GM10266 (cell line): ENCODE measurements at regions not wholly inside any gene's neighbourhood (a gene's known extent, or its start where the extent isn't known, plus 50 kb on each side); places are given as distances from the start of the nearest gene placed in this dataset.
A peak's percentile ranks its signal among the peaks of the same experiment; 100 is the strongest.

Experiments
- DNase-seq: peaks from one replicate; pipeline ENCODE4 v3.0.0; 2012; ENCODE audit errors: extremely low spot score
- TF ChIP-seq, protein P1 (sequence below): IDR thresholded peaks from 2 replicates; pipeline ENCODE4 v1.5.1; 2012; ENCODE audit warnings: mild to moderate bottlenecking, low read depth; ENCODE audit not compliant: control insufficient read depth, insufficient read depth; ENCODE audit errors: missing control alignments

DNA sequence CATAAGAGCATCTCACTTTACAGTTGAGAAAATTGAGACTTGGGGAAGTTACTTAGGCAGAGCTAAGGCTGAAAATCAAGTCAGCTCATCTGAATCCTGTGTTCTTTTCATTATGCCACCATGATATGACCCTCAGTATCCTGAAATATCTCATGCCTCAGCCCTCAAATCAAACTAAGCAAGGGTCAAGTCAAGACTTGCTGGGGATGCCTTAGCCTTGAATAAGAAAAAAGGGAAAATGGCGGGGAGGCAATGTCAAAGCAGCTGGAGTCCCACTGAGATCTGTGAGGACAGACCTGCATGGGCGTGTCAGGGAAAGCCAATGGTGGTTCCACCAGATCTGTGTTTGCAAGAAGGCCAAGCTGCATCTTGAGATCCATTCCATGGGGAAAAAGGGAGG, 91.0 kb upstream of the CACUL1 start:
- DNase-seq = no peak
- TF ChIP-seq, protein P1, sequence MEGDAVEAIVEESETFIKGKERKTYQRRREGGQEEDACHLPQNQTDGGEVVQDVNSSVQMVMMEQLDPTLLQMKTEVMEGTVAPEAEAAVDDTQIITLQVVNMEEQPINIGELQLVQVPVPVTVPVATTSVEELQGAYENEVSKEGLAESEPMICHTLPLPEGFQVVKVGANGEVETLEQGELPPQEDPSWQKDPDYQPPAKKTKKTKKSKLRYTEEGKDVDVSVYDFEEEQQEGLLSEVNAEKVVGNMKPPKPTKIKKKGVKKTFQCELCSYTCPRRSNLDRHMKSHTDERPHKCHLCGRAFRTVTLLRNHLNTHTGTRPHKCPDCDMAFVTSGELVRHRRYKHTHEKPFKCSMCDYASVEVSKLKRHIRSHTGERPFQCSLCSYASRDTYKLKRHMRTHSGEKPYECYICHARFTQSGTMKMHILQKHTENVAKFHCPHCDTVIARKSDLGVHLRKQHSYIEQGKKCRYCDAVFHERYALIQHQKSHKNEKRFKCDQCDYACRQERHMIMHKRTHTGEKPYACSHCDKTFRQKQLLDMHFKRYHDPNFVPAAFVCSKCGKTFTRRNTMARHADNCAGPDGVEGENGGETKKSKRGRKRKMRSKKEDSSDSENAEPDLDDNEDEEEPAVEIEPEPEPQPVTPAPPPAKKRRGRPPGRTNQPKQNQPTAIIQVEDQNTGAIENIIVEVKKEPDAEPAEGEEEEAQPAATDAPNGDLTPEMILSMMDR = no peak

DNA sequence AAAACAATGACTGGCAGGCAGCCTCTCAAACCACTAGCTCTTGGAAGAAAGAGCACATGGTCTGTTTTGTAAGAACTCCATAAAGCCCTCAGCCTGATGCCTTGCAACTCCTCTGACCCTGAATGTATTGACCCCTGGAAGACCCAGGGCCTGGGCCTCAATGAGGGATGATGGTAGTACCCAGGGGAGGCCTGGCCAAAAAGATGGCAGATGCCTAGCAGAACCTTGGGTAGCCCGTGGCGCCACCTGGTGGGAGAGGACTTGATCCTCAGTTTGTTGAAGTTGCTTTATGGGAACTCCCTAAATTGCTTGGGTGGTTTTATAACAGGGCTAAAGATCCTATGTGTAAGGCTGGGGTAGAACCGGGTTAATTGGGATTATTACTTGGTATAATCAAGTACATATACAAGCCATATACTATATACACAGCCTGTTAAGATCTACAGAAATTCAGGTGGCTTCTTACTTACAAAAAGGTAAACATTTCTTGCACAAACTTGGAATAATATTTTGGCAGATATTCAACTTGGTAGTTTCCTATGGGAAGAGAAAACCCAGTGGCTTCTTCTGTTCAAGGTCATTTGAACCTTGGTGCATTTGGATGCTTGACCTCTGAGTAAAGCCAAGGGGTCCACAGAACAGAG, 95.8 kb upstream of the CACUL1 start:
- peak; percentile 56 for DNase-seq

DNA sequence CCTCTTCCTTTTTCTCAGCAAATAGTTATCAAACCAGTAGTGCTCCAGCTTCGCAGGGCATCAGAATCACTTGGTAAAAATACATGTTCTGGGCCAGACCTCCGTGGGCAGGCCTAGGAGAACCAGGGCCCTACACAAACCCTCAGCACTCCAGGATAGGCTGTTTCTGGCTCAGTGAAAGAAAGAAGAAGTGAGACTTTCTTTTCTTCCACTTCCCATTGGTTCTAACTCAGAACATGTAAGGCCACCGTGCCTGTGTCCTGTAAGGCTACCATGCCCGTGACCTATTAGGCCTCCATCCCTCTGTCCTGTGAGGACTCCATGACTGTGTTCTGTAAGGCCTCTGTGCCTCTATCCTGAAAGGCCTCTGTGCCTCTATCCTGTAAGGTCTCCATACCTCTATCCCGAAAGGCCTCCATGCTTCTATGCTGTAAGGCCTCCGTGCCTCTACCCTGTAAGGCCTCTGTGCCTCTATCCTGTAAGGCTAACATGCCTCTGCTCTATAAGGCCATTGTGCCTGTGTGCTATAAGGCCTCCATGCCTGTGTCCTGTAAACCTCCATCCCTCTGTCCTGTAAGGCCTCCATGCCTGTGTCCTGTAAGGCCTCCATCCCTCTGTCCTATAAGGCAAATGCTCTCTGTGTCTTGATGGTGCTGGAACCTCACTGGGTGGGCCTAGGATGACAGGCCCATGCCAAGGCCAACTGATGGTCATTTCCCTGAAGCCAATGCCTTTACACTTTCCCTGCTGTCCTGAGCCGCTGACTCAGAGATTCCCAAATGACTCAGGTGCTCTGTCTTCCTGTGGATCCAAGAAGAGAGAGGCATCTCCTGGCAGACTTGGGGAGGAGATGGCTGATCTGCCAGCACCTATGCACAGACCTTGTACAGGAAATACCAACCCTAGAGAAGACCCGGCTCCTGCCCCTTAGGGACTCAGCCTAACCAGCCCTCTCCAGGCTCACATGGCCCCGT, 96.6 kb upstream of the CACUL1 start:
- TF ChIP-seq, protein P1 = no peak
- DNase-seq = no peak

More for the DNA sequence above, 95.8 kb upstream of the CACUL1 start:
- TF ChIP-seq, protein P1 = peak; percentile 71

DNA sequence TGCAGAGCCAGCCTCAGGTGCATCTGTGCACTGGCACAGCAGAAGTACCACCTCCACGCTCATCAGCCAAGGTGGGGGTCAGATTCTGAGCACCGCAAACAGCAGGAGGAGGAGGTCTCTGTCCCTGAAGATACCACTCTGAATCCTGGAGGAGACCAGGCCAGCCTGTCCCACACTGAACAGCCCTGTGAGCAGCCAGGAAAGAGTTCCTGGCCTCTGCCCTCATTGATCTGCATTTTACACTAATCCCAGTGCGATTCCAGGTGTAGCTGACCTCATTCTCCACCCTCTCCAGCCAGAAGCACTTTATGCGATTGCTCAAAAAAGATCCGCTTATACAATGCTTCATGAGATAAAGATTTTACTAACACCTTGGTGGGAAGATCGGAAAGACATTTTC, 99.1 kb upstream of the CACUL1 start:
- TF ChIP-seq, protein P1 = no peak
- DNase-seq = no peak

DNA sequence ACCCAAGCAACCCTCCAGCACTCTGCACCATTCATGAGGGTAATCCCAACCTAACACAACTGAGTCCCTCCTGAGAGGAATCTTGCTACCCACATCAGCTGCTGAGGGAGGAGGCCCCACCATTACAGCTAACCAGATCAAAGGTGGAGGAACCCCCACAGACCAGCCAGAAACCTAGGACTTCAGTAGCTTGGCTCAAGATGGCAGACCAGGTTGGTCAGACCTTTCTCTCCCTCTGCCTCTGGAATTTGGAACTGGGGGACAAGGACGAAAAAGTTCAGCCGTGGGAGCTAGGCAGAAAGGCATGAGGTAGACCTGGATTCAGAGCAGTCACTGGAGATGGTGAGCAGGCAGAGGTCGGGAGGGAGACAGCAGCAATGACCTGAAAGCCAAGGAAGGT, 101.3 kb upstream of the CACUL1 start:
- DNase-seq = no peak
- TF ChIP-seq, protein P1 = no peak

DNA sequence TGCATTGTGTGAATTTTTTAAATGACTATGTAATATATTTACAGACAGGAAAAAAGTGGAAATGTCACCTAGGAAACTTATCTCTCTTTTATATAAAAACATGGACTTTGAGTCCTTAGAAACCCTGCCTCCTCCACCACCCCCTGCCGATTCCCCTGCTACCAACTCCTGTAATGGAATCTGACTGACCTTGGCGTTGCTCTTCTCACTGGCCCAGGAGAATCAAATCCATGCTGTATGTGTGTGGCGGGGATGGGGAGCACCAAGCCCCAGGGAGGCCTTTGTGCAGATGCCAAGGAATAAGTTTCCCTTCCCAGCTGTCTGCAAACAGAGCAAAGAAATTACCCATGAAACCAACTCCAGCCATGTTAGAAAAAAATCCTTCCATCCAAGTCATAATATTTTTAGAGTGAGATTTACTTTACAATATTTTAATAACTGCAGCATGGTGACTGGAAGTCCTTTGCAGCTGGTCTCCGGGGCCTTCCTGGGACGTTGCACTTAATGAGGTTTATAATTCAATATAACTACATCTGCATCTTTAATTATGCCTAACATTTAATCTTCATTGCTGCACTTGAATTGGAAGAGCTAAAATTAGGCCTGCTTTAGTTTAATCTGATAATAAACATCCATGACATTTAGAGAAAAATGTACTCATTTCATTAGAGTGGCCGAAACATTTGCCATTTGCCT, 111.4 kb upstream of the CACUL1 start:
- TF ChIP-seq, protein P1 = no peak
- no peak for DNase-seq
